ENCODE measurements at regions not wholly inside any gene's neighbourhood (a gene's known extent, or its start where the extent isn't known, plus 50 kb on each side); places are given as distances from the start of the nearest gene placed in this dataset.

- TF ChIP-seq EP300 (IDR thresholded peaks at IDR 0.05) (no peak), POLR2AphosphoS5 (IDR thresholded peaks at IDR 0.05) (no peak), POLR2A (IDR thresholded peaks at IDR 0.05) (no peak)
These were observed 550.9 kb downstream of the BCL11B start for GRCh38 chr14:98721061-98721460.

Measured in suprapubic skin (tissue), 4 donors.